ENCODE measurements at regions not wholly inside any gene's neighbourhood (a gene's known extent, or its start where the extent isn't known, plus 50 kb on each side); places are given as distances from the start of the nearest gene placed in this dataset.

- CTCF ChIA-PET: no interaction called here
- no peaks in the 10 kb centered on the region for H3K79me1 ChIP-seq (ENCODE audit: low read depth in 1 of 2, low read length in 2 of 2)
- H3K4me2 ChIP-seq (ENCODE audit: low read depth, low read length): no peak overlapping the region
- no peak overlapping the region for H3K23ac ChIP-seq (ENCODE audit: low read depth, low read length)
- H2AFZ ChIP-seq (replicated peaks; ENCODE audit: low read length, poor library complexity): no peak overlapping the region
- dilution Hi-C loops (cut with HindIII; ENCODE audit: low sequenced_read_pairs, unreplicated experiment): no loop called here
- no peak overlapping the region for H3K4me3 ChIP-seq (ENCODE audit: insufficient read depth, low read depth, low read length)
- H2BK120ac ChIP-seq (ENCODE audit: low read depth, low read length): no peak overlapping the region
- TF ChIP-seq NFE2L2 (IDR thresholded peaks at IDR 0.05; ENCODE audit: low read depth, low read length) (no peak), RAD21 (IDR thresholded peaks at IDR 0.05; ENCODE audit: low read length) (no peak), CHD1 (IDR thresholded peaks at IDR 0.05; ENCODE audit: low read depth, low read length) (no peak), BHLHE40 (IDR thresholded peaks at IDR 0.05; ENCODE audit: low read depth, low read length) (no peak), MXI1 (IDR thresholded peaks at IDR 0.05; ENCODE audit: borderline replicate concordance, low read depth, low read length) (no peak), CTCF (conservative IDR thresholded peaks at IDR 0.05; ENCODE audit: low read depth, low read length) (no peak), USF2 (IDR thresholded peaks at IDR 0.05; ENCODE audit: low read depth, low read length) (no peak), MAFK (IDR thresholded peaks at IDR 0.05; ENCODE audit: low read depth, low read length) (no peak), POLR2A (IDR thresholded peaks at IDR 0.05; ENCODE audit: low read depth, low read length) (no peak), FOS (IDR thresholded peaks at IDR 0.05; ENCODE audit: low read depth, low read length) (no peak), SMC3 (IDR thresholded peaks at IDR 0.05; ENCODE audit: low read depth, low read length) (no peak), RCOR1 (IDR thresholded peaks at IDR 0.05; ENCODE audit: insufficient replicate concordance, low read length) (no peak), ELK1 (IDR thresholded peaks at IDR 0.05; ENCODE audit: borderline replicate concordance, low read depth, low read length) (no peak), MAZ (IDR thresholded peaks at IDR 0.05; ENCODE audit: borderline replicate concordance, low read depth, low read length) (no peak), RFX5 (IDR thresholded peaks at IDR 0.05; ENCODE audit: low read depth, low read length) (no peak), CEBPB (IDR thresholded peaks at IDR 0.05; ENCODE audit: low read depth, low read length) (no peak)
- H2BK5ac ChIP-seq (ENCODE audit: low read depth, low read length, poor library complexity, severe bottlenecking): no peak overlapping the region
- no peak overlapping the region for H2AK9ac ChIP-seq (replicated peaks; ENCODE audit: low read depth, low read length, poor library complexity)
- no peak overlapping the region for H2AK5ac ChIP-seq (ENCODE audit: low read depth, low read length)
- no peak overlapping the region for H3K56ac ChIP-seq (ENCODE audit: extremely low read depth, insufficient read depth, low read length)
- H3K9ac ChIP-seq (ENCODE audit: low read depth, low read length): no peak overlapping the region
- WGBS, 2 experiments (ENCODE audit: extremely low coverage in 2 of 2, insufficient read length in 1 of 2): no CpG with 5 or more reads among the region's 2 CpGs
- no peak overlapping the region for H3K14ac ChIP-seq (replicated peaks; ENCODE audit: low read depth, low read length)
- no peaks in the 10 kb centered on the region for H4K20me1 ChIP-seq (ENCODE audit: insufficient read depth, low read length)
- no peak overlapping the region for H4K8ac ChIP-seq (ENCODE audit: low read depth in 2 of 2, low read length in 2 of 2)
- no peaks in the 10 kb centered on the region for H3K36me3 ChIP-seq (ENCODE audit: control insufficient read depth, insufficient read depth, low read length)
- H4K5ac ChIP-seq (ENCODE audit: low read depth, low read length): no peak overlapping the region
- H3K27me3 ChIP-seq (ENCODE audit: control insufficient read depth, insufficient read depth, low read length): no peaks in the 10 kb centered on the region
- intact Hi-C loops (cut with micrococcal nuclease): no loop called here
- BruUV-seq (replicated peaks): no TSS peak
- POLR2A ChIA-PET (ENCODE audit: unreplicated experiment): no interaction called here
- no peaks in the 10 kb centered on the region for H3K9me3 ChIP-seq (ENCODE audit: control insufficient read depth, insufficient read depth, low read length)
- no peak overlapping the region for H3K18ac ChIP-seq (ENCODE audit: low read depth, low read length)
- H2BK20ac ChIP-seq (ENCODE audit: low read depth, low read length): no peak overlapping the region
- no peaks in the 10 kb centered on the region for H3K9me1 ChIP-seq (ENCODE audit: insufficient read depth, low read length)
- in situ Hi-C loops (cut with MboI; ENCODE audit: low sequenced_read_pairs): no loop called here
- no peaks in the 10 kb centered on the region for H3K4me1 ChIP-seq (ENCODE audit: control insufficient read depth, insufficient read depth, low read length)
- ATAC-seq (ENCODE audit: low read depth): no peak
- no peak overlapping the region for H4K91ac ChIP-seq (ENCODE audit: insufficient read depth, low read depth, low read length)
- H3K4ac ChIP-seq (ENCODE audit: low read depth, low read length): no peak overlapping the region
- no peak overlapping the region for H3K27ac ChIP-seq (ENCODE audit: insufficient read depth, low read length)
- DNase-seq: no peak
- H2BK15ac ChIP-seq (ENCODE audit: low read depth, low read length): no peak overlapping the region
These were observed 90.2 kb upstream of the SLC24A2 start for GRCh38 chr9:19879062-19879461.
